Stomach (tissue), 8 donors: ENCODE measurements at regions not wholly inside any gene's neighbourhood (a gene's known extent, or its start where the extent isn't known, plus 50 kb on each side); places are given as distances from the start of the nearest gene placed in this dataset.

Experiments
- DNase-seq, 2 donors: peaks; one replicate each; pipeline versions ENCODE4 v3.0.0 to v3.0.0-alpha.2; 2013 to 2019
- H3K27ac ChIP-seq, 5 donors: fragments of 200-600 bp in 4 of 5; sonication (generic) in 4 of 5; one replicate each; pipeline ENCODE4 v1.5.1; 2013 to 2019; ENCODE audit warnings: mild to moderate bottlenecking in 1 of 5, moderate library complexity in 1 of 5
- H3K27me3 ChIP-seq, 3 donors: fragments of 200-600 bp; sonication (generic); one replicate each; pipeline ENCODE4 v1.5.1; 2017 to 2019; ENCODE audit warnings: mixed run types in 1 of 3
- H3K36me3 ChIP-seq, 4 donors: fragments of 200-600 bp; sonication (generic); 1 replicate in 3 of 4; 2 replicates in 1 of 4; pipeline ENCODE4 v1.5.1; 2016 to 2019
- H3K4me1 ChIP-seq, 4 donors: fragments of 200-600 bp; sonication (generic); one replicate each; pipeline ENCODE4 v1.5.1; 2016 to 2019
- H3K4me3 ChIP-seq, 4 donors: fragments of 200-600 bp; sonication (generic) in 3 of 4; one replicate each; pipeline ENCODE4 v1.5.1; 2016 to 2019; ENCODE audit warnings: mild to moderate bottlenecking in 1 of 4
- H3K9me3 ChIP-seq, 4 donors: fragments of 200-600 bp; sonication (generic); one replicate each; pipeline ENCODE4 v1.5.1; 2016 to 2019
- EP300 ChIP-seq: sonication (generic); formaldehyde crosslinking; IDR thresholded peaks from one replicate; pipeline ENCODE4 v1.6.1; 2017; ENCODE audit warnings: antibody characterized with exemption
- POLR2A ChIP-seq, 4 donors: fragments of 450-650 bp; IDR thresholded peaks; one replicate each; pipeline ENCODE4 v1.6.1; 2016; ENCODE audit warnings: antibody characterized with exemption in 4 of 4, control low read depth in 2 of 4, mild to moderate bottlenecking in 1 of 4, moderate library complexity in 1 of 4
- POLR2AphosphoS5 ChIP-seq, 3 donors: sonication (generic); formaldehyde crosslinking; IDR thresholded peaks; one replicate each; pipeline ENCODE4 v1.6.1; 2016; ENCODE audit warnings: antibody characterized with exemption in 3 of 3
- WGBS, 5 donors: extraction: QIAGEN DNeasy Blood & Tissue Kit in 3 of 5; methylation state at CpG; one replicate each; pipeline versions ENCODE4 v1.1.5 to v1.1.7; 2013 to 2018; 5-methylcytosine and 5-hydroxymethylcytosine counted together
- intact Hi-C: fragments of 100-400 bp; cut with DNase I; formaldehyde crosslinking; loops from one replicate; pipeline ENCODE4 v1.15.1; 2023; ENCODE audit warnings: low total_unique reads
- TF ChIP-seq, protein P1 (sequence below), 7 experiments: fragments of 450-650 bp in 4 of 7; fragments of 200-600 bp in 3 of 7; sonication (generic) in 3 of 7; IDR thresholded peaks; one replicate each; pipeline ENCODE4 v1.5.1; 2016 to 2019; ENCODE audit warnings: antibody characterized with exemption in 7 of 7, control low read depth in 2 of 7, mild to moderate bottlenecking in 1 of 7
- donor health status: healthy with polysubstance abuse.
- donor health status: Bipolar disorder and iron deficiency.
- donor health status: healthy.

DNA sequence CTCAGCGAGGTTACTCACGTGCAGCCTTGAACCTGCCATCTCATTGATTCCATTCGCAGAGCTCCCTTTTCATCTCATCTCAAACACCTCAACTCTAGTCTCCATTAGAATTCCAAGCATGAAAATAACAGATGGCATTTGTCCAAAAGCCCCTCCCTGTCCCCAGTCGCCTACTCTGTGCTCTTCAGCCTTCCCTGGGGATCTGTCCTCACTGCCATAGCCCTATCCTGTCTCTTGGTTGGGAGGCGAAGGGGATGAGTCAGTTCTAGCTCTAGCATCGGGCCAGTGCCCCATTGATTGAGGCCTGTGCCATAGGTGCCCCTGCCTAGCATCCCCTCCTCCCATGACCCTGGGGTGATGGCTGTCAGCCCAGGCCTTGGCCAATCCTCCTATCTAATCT, 134.0 kb upstream of the PJA1 start:
- DNase-seq: no peak
- no peak overlapping the region for H3K27ac ChIP-seq
- WGBS, 5 donors: 77 to 89% (median 82%) methylated on average over 4 to 6 of the region's 6 CpGs
- H3K36me3 ChIP-seq: no peaks in the 10 kb centered on the region
- H3K4me1 ChIP-seq: no peaks in the 10 kb centered on the region
- intact Hi-C loops: no loop called here
- H3K9me3 ChIP-seq: no peaks in the 10 kb centered on the region
- no peak for TF ChIP-seq EP300
- TF ChIP-seq POLR2A (IDR thresholded peaks at IDR 0.05): no peak
- no peak for TF ChIP-seq POLR2AphosphoS5 (IDR thresholded peaks at IDR 0.05)
- TF ChIP-seq, protein P1, sequence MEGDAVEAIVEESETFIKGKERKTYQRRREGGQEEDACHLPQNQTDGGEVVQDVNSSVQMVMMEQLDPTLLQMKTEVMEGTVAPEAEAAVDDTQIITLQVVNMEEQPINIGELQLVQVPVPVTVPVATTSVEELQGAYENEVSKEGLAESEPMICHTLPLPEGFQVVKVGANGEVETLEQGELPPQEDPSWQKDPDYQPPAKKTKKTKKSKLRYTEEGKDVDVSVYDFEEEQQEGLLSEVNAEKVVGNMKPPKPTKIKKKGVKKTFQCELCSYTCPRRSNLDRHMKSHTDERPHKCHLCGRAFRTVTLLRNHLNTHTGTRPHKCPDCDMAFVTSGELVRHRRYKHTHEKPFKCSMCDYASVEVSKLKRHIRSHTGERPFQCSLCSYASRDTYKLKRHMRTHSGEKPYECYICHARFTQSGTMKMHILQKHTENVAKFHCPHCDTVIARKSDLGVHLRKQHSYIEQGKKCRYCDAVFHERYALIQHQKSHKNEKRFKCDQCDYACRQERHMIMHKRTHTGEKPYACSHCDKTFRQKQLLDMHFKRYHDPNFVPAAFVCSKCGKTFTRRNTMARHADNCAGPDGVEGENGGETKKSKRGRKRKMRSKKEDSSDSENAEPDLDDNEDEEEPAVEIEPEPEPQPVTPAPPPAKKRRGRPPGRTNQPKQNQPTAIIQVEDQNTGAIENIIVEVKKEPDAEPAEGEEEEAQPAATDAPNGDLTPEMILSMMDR (IDR thresholded peaks at IDR 0.05): no peak
- H3K4me3 ChIP-seq: no peak overlapping the region
- H3K27me3 ChIP-seq: peaks cover 0 to 26% (median 7%) of the 10 kb centered on the region in 3 donors

DNA sequence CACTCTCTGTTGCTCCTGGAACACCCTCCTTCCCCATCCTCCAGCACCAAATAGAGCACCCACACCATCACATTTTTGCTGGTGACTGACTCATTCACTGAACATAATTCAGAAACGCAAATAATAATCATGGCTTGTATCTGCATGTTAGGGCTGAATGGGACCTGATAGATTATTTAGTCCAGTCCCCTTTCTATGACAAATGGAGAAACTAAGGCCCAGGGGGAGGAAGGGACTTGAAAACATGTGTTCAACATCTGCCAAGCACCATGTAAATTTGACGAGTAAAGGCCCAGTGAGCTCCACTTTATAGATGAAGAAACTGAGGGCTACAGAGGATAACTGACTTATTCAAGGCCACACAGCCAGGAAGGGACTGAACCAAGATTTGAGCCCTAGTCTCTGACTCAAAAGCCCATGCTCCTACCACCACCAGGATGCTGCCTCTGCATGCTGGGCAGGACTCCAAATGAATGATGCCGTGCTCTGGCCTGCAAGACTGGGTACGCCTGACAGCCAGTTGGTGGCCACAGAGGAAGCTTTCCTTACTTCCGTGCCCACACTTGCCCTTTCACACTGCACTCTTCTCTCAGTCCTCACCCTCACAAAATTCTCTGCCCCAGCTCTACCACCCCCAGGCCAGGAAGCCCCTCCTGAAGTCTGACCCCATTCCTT, 133.3 kb upstream of the PJA1 start:
- Histone ChIP-seq H3K27me3 (peaks cover 0 to 19% (median 7%) of the 10 kb centered on the region in 3 donors), H3K4me3 (no peak overlapping the region), H3K36me3 (no peaks in the 10 kb centered on the region), H3K4me1 (no peaks in the 10 kb centered on the region), H3K9me3 (no peaks in the 10 kb centered on the region), H3K27ac (no peak overlapping the region)
- TF ChIP-seq, protein P1 (IDR thresholded peaks at IDR 0.05): no peak
- no peak for TF ChIP-seq EP300
- TF ChIP-seq POLR2AphosphoS5 (IDR thresholded peaks at IDR 0.05): no peak
- no peak for TF ChIP-seq POLR2A (IDR thresholded peaks at IDR 0.05)
- 59 to 76% (median 69%) methylated on average over 2 to 5 of the region's 5 CpGs for WGBS, 5 donors
- intact Hi-C loops: no loop called here
- no peak for DNase-seq

DNA sequence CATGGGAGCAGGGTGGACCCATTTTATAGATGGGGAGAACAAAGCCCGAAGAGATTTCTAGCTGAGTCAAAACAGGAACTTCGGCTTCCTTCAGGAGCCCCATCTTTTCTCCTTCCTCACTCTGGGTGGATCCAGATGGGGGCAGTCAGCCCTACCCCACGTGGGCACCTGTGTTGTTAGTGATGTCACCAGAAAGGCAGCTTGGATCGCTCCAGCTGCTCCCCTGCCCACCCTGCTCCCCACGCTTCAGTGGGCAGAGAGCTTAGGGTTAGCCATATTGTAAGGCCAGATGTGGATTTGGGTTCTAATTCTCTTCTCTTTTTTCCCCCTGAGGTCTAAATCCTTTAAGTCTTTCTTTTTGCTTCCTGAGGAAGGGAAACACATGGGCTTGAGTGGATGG, 132.3 kb upstream of the PJA1 start:
- DNase-seq: no peak
- Histone ChIP-seq H3K9me3 (no peaks in the 10 kb centered on the region), H3K4me3 (no peak overlapping the region), H3K27me3 (peaks cover 0 to 13% (median 2%) of the 10 kb centered on the region in 3 donors), H3K36me3 (no peaks in the 10 kb centered on the region), H3K27ac (no peak overlapping the region), H3K4me1 (no peaks in the 10 kb centered on the region)
- WGBS, 5 donors: 56 to 80% (median 57%) methylated on average over 4 to 5 of the region's 5 CpGs
- intact Hi-C loops: no loop called here
- TF ChIP-seq POLR2AphosphoS5 (IDR thresholded peaks at IDR 0.05): no peak
- TF ChIP-seq POLR2A (IDR thresholded peaks at IDR 0.05): no peak
- TF ChIP-seq, protein P1 (IDR thresholded peaks at IDR 0.05): no peak
- no peak for TF ChIP-seq EP300

DNA sequence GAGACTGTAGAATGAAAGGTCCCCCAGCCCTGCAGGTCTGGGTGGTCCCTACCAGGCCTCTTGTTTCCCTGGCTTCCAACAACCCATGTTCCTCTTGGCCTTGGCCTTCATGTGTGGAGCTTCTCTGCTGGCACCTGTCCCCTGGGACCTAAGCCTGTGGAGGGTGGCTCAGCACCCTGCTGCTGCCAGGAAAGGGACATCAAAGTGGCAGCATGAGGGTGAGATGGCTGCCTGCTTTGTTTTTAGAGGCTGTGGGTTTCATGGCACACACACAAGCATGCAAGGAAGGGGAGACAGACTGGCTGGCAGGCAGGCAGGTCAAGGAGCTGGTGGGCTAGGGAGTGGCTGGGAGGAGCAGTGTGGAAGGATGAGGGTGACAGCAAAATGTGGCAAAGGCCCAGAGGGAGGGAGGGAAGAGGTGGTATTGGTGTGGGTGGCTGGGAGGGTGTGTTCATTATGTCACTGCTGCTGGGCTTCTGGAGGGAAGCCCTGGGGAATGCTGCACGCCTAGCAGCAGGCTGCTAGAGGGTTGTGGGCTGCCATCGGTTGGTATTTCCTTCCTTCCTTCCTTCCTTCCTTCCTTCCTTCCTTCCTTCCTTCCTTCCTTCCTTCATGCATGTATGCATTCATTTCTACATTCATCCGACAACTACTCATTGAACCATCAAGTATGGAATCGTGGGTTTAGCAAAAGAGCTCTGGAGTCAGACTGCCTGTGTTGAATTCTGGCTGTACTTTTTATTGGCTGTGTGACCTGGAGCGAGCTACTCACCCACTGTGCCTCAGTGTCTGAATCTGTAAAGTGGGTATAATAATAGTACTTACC, 128.7 kb upstream of the PJA1 start:
- intact Hi-C loops: no loop called here
- H3K4me3 ChIP-seq: no peak overlapping the region
- peaks cover 0 to 15% (median 5%) of the 10 kb centered on the region in 3 donors for H3K27me3 ChIP-seq
- TF ChIP-seq, protein P1 (IDR thresholded peaks at IDR 0.05): no peak
- TF ChIP-seq POLR2A (IDR thresholded peaks at IDR 0.05): no peak
- TF ChIP-seq EP300: no peak
- no peak for TF ChIP-seq POLR2AphosphoS5 (IDR thresholded peaks at IDR 0.05)
- H3K9me3 ChIP-seq: no peaks in the 10 kb centered on the region
- H3K27ac ChIP-seq: no peak overlapping the region
- H3K36me3 ChIP-seq: no peaks in the 10 kb centered on the region
- no peak for DNase-seq
- WGBS, 5 donors: 65 to 79% (median 68%) methylated on average over 5 of the region's 5 CpGs
- peaks cover 0 to 3% (median 0%) of the 10 kb centered on the region in 4 donors for H3K4me1 ChIP-seq
